ENCODE measurements at regions not wholly inside any gene's neighbourhood (a gene's known extent, or its start where the extent isn't known, plus 50 kb on each side); places are given as distances from the start of the nearest gene placed in this dataset.

DNA sequence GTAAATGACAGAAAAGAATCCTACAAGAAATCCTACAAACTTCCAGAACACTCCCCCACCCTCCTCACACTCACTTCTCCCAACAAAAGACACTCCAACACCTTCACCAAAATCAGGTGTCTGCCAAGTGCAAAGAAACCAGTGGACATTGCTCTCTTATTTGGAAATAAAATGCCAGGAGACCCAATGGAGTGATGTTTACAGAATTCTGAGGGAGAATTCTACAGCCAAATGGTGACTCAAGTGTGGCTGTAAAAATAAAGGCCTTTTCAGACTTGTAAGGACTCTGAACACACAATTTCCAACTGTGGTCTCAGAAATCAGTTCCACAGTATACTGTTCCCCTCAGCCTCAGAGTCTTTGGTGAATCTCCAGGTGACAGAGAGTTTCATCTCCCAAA is 109.6 kb upstream of the CARMIL1 start (continued):
- TF ChIP-seq, protein P1, sequence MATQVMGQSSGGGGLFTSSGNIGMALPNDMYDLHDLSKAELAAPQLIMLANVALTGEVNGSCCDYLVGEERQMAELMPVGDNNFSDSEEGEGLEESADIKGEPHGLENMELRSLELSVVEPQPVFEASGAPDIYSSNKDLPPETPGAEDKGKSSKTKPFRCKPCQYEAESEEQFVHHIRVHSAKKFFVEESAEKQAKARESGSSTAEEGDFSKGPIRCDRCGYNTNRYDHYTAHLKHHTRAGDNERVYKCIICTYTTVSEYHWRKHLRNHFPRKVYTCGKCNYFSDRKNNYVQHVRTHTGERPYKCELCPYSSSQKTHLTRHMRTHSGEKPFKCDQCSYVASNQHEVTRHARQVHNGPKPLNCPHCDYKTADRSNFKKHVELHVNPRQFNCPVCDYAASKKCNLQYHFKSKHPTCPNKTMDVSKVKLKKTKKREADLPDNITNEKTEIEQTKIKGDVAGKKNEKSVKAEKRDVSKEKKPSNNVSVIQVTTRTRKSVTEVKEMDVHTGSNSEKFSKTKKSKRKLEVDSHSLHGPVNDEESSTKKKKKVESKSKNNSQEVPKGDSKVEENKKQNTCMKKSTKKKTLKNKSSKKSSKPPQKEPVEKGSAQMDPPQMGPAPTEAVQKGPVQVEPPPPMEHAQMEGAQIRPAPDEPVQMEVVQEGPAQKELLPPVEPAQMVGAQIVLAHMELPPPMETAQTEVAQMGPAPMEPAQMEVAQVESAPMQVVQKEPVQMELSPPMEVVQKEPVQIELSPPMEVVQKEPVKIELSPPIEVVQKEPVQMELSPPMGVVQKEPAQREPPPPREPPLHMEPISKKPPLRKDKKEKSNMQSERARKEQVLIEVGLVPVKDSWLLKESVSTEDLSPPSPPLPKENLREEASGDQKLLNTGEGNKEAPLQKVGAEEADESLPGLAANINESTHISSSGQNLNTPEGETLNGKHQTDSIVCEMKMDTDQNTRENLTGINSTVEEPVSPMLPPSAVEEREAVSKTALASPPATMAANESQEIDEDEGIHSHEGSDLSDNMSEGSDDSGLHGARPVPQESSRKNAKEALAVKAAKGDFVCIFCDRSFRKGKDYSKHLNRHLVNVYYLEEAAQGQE (IDR thresholded peaks at IDR 0.05; ENCODE audit: low read depth, low read length): no peak
- no peak for TF ChIP-seq PAX8 (IDR thresholded peaks at IDR 0.05)
- TF ChIP-seq ZSCAN29 (IDR thresholded peaks at IDR 0.05): no peak

DNA sequence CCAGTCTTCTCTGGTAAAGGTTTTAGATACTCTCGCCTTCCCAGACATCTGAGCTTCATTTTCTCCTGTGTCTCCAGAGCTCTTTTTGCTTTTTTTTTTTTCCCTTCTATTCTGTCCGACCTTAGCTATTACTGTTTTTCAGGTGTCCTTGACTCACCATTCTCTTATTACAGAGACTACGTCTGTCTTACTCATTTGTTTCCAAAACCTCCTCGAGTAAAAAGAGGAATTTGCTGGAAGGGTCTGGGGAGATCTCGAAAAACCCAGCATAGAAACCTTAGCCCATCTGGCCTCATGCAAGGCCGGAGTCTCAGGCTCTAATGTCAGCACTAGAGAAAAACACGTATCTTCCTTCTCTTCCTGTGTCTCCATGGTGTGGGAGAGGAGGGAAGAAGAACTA is 109.2 kb upstream of the CARMIL1 start:
- ATAC-seq (no peak), DNase-seq (ENCODE audit: low read depth, low spot score) (no peak), FAIRE-seq (no peak)
- Histone ChIP-seq H3K9ac (ENCODE audit: control insufficient read depth, insufficient read depth, low read length) (no peak overlapping the region), H3K27me3 (replicated peaks in 1 of 2; ENCODE audit: control insufficient read depth in 2 of 2, insufficient read depth in 2 of 2, low read length in 1 of 2) (no peaks in the 10 kb centered on the region), H3K36me3 (ENCODE audit: control insufficient read depth in 2 of 2, insufficient read depth in 2 of 2, low read length in 1 of 2) (no peaks in the 10 kb centered on the region), H3K4me3 (no peak overlapping the region), H2AFZ (ENCODE audit: control insufficient read depth, low read depth, low read length) (no peak overlapping the region), H3K9me3 (replicated peaks; ENCODE audit: control insufficient read depth, insufficient read depth, low read length) (no peaks in the 10 kb centered on the region), H3K4me1 (ENCODE audit: control insufficient read depth, insufficient read depth, low read length) (no peaks in the 10 kb centered on the region), H3K79me2 (ENCODE audit: control insufficient read depth, insufficient read depth, low read length) (no peaks in the 10 kb centered on the region), H3K4me2 (ENCODE audit: control insufficient read depth, insufficient read depth) (no peak overlapping the region), H3K27ac (ENCODE audit: control insufficient read depth, insufficient read depth) (no peak overlapping the region), H4K20me1 (ENCODE audit: control insufficient read depth, insufficient read depth) (no peaks in the 10 kb centered on the region)
- ChIA-PET CTCF (interaction anchor here (0.9 kb wide), 1 partner anchor 152 kb away, joined by 3 read pairs; no protein-coding TSS in a partner anchor), RAD21 (ENCODE audit: unreplicated experiment) (no interaction called here), POLR2A (no interaction called here), SMC1A (ENCODE audit: uncharacterized antibody, unreplicated experiment) (no interaction called here)
- in situ Hi-C loops (cut with MboI): no loop called here
- 47% methylated on average over 7 of the region's 7 CpGs for WGBS (ENCODE audit: insufficient coverage, insufficient replicate concordance, low lambda C conversion rate, missing lambda C conversion rate)
- no TSS peak for BruUV-seq (replicated peaks)
- intact Hi-C loops (cut with micrococcal nuclease; ENCODE audit: unreplicated experiment): no loop called here
- TF ChIP-seq, protein P2, sequence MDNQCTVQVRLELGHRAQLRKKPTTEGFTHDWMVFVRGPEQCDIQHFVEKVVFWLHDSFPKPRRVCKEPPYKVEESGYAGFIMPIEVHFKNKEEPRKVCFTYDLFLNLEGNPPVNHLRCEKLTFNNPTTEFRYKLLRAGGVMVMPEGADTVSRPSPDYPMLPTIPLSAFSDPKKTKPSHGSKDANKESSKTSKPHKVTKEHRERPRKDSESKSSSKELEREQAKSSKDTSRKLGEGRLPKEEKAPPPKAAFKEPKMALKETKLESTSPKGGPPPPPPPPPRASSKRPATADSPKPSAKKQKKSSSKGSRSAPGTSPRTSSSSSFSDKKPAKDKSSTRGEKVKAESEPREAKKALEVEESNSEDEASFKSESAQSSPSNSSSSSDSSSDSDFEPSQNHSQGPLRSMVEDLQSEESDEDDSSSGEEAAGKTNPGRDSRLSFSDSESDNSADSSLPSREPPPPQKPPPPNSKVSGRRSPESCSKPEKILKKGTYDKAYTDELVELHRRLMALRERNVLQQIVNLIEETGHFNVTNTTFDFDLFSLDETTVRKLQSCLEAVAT (IDR thresholded peaks at IDR 0.05): no peak
- TF ChIP-seq, protein P3, sequence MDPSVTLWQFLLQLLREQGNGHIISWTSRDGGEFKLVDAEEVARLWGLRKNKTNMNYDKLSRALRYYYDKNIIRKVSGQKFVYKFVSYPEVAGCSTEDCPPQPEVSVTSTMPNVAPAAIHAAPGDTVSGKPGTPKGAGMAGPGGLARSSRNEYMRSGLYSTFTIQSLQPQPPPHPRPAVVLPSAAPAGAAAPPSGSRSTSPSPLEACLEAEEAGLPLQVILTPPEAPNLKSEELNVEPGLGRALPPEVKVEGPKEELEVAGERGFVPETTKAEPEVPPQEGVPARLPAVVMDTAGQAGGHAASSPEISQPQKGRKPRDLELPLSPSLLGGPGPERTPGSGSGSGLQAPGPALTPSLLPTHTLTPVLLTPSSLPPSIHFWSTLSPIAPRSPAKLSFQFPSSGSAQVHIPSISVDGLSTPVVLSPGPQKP (IDR thresholded peaks at IDR 0.05; ENCODE audit: low read depth, low read length): no peak
- TF ChIP-seq RBBP5 (conservative IDR thresholded peaks at IDR 0.05) (no peak), POLR2AphosphoS2 (IDR thresholded peaks at IDR 0.05; ENCODE audit: low read depth, low read length) (no peak), DPF2 (IDR thresholded peaks at IDR 0.05) (no peak), ZNF24 (IDR thresholded peaks at IDR 0.05) (no peak), YY1 (IDR thresholded peaks at IDR 0.05; ENCODE audit: low read depth, low read length) (no peak), CBX3 (IDR thresholded peaks at IDR 0.05; ENCODE audit: borderline replicate concordance, low read depth) (no peak), FOXK2 (IDR thresholded peaks at IDR 0.05) (no peak), CBX5 (IDR thresholded peaks at IDR 0.05; ENCODE audit: low read depth) (no peak), STAT3 (IDR thresholded peaks at IDR 0.05; ENCODE audit: low read depth, low read length) (no peak), SP1 (IDR thresholded peaks at IDR 0.05; ENCODE audit: low read depth, low read length) (no peak), NR2F1 (conservative IDR thresholded peaks at IDR 0.05) (no peak), EED (IDR thresholded peaks at IDR 0.05; ENCODE audit: low read depth) (no peak), MYB (IDR thresholded peaks at IDR 0.05; ENCODE audit: borderline replicate concordance, low read depth, low read length) (no peak), STAT1 (conservative IDR thresholded peaks at IDR 0.05) (no peak), SMAD5 (IDR thresholded peaks at IDR 0.05; ENCODE audit: low read depth) (no peak)

All from GM12878 (cell line).